Non-pigmented ciliary epithelial cell (primary cell): ENCODE measurements at regions not wholly inside any gene's neighbourhood (a gene's known extent, or its start where the extent isn't known, plus 50 kb on each side); places are given as distances from the start of the nearest gene placed in this dataset.
"Not testable (repeated sequence)": the region's sequence is repeated elsewhere in the genome, so short reads cannot be mapped to it uniquely, and the experiment has no call there.

ENCODE experiments used
- DNase-seq: peaks from one replicate; pipeline ENCODE4 v3.0.0-alpha.2; 2010; ENCODE audit warnings: low read depth

DNA sequence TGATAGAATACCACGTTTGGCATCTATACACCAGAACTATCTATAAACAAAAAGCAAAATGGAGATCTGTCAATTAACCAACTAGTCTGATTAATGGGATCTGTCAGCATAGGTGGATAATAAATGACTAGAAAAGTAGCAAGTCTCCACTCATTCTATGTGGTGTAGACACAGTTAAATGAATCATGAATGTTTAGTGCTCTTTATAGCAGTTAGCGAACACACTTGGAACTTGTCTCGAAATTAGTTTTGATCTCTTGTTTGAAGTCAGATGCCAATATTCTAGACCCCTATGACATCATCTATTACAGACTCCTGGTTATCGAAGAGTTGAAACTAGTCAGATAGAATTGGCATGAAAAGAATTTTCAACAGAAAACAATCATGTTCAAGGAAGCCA lies 259.7 kb downstream of the AHR start:
- DNase-seq = no peak

DNA sequence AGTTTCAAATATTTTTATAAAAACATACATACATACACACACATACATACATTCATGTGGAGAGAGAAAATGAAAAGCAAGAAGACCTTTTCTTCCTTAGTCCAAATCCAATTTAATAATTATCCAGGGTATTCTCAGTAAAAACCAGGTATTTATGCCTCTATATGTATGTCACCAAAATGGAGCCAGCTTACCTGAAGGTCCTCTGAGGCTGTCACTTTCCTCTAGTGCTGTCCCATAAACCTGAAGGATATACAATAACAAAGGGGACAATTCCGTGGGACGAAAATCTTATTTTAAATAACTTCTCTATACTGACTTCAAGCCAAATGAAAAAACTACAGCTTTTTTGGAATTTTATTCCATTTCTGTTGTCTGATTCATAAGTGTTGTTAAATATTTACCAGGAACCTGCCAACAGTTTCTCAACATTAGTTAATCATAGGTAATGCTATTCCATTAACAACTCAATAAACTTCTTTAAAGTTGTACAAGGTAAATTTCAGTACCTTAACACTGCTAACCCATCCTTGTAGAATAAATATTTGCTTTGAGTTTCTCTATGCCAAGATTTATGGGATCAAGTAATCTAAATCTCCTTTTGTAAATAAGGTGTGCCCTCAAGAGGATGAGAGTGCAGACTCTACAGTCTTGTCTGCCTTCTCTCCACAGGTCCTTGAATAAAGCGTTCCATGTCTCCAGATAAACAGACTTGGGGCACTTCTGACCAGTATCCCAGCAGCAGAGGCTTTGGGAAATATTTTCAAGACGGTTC lies 260.3 kb downstream of the AHR start:
- DNase-seq = no peak

DNA sequence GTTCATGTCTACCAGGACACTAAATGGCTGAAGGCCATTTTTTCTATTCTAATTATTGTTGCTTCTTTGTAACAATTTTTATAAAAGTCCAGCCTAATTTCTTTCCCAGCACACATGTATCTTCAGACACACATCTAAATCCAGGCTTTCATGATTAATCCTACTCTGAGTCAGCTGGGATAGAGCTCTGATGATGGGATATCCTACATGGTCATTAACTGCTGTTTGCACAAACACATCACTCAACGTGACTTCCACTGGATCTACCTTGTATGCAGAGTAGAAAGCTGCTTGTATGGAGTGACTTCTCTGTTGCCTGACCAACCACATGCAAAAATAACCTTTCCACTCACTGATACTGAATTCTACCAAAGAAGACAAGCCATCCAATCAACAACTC lies 260.9 kb downstream of the AHR start:
- DNase-seq = no peak

DNA sequence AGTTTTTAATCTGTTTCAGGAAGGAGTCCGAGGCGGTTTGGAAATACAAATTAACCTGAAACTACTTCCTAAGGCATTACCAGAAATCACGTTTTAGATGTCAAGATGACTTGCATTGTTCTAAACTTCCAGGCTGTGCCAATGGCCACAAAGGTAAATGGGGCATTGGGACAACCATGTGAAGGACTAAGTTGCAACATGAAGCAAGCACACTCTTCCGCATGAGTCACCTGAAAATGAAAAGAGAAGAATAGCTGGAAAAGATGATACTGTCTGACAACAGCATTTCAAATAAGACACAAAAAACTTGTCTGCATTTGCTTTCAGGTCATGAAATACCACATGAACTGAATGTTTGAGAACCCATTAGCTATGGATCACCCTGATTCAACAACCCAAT lies 262.1 kb downstream of the AHR start:
- DNase-seq = no peak

DNA sequence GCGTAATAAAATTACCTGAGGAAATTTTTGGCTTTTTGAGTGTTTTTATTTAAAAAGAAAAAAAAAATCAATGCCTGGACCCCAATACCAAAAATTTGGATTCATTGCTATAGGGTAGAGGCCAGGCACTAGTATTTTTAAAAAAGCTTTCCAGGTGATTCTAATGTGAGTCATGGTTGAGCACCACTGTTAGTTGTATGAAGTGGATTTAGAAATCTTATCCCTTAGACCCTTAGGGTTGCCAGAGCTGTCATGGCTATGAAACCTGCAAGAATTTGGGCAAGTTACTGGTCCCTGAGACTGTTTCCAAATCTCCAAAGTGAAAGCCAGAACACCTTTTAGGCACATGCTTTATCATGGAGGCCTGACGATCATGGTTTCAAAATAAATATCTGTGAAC lies 262.5 kb downstream of the AHR start:
- no peak for DNase-seq

DNA sequence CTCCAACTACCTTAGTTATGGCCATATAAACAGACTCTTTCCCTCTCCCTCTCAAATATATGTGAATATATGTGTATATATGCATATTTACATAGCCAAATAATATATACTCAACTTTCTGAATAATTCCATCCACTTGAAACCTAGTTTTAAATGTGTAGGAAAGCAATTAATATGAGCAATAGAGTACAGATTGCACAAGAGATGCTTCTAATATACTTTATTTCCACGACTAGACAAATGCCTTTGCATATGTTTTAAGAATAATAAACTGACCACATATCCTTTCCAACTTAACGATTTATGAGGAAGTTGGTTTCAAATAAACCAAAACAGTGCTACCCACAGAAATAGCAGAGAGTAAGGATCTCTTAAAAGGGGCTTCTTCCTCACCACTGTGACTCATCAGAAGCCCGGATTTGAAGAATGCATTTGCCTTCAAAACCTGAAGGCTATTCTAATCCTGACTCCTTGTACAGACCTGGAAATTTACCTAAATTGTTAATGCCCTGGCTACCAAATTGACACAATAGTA lies 266.3 kb downstream of the AHR start:
- DNase-seq = no peak

DNA sequence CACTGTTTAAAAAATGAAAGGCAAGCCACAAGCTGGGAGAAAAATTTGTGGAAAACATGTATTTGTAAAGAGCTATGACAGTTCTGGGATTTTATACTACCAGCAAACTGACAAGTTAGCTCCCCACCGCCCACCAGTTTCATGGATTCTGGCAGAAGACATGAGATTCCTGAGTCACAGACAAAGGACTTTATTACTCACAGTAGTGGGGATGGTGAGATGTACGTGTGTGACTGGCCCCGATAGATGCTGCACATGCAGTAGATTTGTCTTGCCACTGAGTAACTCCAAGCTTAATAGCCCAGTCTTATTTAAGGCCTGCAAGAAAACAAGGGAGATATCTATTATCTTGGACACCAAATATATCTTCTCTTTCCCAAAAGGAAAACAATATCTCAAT lies 281.7 kb downstream of the AHR start:
- DNase-seq = peak; percentile 73

DNA sequence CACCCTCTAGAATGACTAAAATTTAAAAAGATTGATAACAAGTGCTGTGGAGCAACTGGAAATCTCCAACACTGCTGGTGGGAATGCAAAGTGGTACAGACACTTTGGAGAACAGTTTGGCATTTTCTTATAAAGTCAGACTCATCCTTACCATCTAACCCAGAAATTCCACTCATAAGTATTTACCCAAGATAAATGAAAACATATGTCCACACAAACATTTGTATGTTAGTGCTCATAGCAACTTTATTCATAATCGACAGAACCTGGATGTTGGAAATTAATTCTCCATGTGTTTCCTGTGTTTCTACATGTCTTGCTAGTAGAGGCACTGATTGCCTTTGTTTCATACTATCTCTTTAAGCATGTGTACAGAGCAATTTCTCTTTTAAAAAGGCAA lies 282.4 kb downstream of the AHR start:
- DNase-seq = no peak

DNA sequence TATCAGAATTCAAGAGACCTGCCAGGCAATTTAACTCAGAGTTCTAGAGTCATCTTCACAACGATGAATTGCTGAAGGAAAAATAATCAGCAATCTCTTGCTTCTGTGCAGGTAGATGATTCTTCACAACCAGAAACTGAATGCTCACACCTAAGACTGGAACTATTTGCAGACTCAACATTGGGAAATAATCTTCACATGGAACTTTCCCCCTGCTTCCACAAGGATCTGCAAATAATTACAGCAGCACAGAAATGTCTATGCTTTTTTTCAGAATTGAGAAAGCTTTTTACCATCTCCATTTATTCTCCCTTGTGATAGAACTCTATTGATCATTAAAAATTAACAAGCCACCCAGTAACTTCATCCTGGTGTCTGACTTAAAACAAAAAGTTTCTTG lies 282.8 kb downstream of the AHR start:
- DNase-seq = no peak

DNA sequence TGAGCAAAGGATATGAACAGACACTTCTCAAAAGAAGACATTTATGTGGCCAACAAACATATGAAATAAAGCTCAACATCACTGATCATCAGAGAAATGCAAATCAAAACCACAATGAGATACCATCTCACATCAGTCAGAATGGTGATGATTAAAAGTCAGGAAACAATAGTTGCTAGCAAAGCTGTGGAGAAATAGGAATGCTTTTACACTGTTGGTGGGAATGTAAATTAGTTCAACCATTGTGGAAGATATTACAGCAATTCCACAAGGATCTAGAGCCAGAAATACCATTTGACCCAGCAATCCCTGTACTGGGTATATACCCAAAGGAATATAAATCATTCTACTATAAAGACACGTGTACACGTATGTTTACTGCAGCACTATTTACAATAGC lies 284.2 kb downstream of the AHR start:
- DNase-seq = not testable (repeated sequence)

DNA sequence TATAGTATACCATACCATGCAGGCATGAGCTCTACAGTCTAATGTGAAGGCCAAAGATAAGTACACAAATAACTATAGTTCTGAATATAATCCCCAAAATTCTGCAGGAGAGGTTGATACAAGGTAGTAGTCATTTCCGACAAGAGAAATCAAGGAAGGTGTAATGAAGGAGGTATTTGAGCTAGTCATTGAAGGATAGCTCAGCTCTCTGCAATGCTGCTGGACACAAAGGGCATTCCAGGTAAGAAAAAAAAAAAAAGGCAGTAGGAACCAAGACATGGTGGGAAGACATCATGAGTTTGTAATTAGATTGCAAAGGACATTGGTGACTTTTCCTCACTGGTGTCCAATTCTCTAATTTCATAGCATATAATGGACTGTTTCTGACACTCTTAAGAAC lies 285.3 kb downstream of the AHR start:
- DNase-seq = no peak

DNA sequence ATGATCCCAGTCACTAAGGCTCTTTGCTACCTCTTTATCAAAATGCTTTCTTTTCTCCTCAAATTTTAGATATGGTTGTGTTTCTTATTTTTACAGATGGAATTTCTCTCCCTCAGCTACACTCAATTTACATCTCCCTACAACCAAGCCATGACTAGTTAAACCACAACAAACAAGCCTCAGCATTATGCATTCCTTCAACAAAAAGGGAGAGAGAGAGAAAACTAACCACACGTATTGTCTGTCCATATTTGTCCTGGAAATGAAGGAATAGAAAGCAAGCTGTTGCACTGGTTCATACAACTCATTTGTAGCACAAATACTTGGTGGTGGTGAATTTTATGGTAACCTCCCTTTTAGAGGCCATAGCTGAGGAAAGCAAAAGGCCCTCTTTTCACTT lies 286.4 kb downstream of the AHR start:
- peak; percentile 46 for DNase-seq

DNA sequence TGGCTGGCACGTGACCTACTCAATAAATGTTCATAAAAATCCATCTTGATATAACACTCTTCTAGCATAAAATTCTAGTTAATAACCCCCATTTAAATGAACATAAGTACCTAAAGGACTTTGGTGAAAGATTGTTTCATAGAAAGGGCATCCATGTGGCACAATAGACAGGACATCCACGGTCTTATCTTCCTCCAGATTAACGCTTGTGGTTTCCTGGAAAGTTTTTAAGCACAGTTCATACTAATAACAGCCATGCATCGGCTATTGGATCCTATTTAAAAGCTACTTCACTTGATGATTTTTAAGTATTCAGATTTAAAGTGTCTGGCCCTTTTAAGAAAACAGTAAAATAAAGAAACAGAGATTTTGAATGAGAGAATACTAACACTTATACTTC lies 288.3 kb downstream of the AHR start:
- no peak for DNase-seq

DNA sequence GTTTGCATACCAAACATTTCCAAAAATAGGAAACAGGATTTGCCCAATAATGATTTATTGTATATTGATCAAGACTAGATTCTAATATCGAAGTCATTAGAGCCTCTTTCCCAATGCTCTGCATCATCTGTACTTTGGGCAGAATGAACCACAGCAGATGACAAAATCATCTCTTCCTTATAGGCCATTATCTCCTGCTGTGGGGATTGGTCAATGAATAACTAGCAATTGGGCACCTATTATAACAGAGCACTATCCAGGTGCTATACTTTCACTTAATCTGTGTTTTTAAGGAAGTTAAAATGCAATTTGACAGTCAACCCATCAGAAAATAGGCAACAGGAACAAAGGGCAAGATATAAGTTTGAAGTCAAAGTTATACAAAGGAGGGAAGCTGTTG lies 290.3 kb downstream of the AHR start:
- no peak for DNase-seq

DNA sequence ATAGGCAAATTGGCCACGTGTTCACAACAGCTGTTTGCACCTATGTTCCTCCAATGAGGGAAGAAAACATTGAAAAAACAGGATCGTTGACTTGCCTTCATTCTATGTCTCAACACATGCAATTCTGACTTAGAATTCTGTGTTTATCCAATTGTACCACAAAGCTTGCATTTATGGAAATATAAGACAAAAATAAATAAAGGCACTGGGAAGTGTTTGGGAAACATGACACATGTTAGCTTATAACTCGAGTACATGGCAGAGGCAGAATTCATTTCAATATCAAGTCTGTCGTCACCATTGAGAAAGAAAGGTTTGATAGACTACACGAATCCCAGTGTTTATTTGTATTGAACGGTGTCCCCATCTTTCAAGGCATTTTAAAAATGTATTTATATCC lies 291.2 kb downstream of the AHR start:
- DNase-seq = no peak

DNA sequence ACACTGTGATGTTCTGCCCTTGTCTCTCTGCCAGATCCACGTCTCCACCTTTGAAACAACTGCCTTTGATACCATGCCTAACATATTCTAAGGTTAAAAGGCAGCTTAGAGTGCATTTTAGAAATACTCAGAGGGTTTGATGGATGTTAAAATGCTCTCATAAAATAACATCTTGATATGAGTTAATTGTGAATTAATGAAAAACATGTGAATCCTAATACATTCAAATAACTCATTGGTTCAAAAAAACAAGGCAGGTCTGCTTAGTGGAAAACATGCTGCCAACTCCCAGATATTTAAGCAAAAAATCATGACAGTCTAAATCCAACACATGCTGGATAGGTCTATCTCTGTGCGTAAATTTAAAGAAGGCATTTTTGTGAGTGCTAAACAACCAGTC lies 291.8 kb downstream of the AHR start:
- DNase-seq = no peak

DNA sequence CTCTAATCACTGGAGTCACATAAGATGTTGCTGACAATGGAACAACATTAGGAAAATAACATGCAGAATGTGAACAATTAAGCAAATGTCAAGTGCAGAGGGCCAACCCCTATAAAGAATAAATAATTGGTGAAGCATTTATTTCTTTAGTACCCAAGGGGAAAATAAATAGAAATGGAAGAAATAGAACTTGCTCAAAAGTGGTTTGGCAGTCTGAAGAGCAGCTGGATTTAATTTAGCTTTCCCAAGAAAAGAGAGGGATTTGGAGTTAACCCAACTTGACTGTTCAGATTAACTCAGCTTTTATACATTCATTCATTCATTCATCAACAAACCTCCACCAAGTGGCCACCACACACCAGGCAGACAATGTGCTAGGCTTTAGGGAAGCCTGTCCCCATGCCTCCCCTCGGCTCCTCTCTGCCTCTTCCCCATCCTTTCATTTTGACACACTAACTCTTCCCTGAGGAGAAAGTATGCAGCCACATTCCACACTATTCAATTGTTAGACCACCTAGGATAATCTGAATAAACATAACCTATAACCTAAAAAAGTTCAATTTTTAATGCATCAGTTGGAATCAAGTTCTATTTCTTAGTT lies 295.5 kb downstream of the AHR start:
- no peak for DNase-seq

DNA sequence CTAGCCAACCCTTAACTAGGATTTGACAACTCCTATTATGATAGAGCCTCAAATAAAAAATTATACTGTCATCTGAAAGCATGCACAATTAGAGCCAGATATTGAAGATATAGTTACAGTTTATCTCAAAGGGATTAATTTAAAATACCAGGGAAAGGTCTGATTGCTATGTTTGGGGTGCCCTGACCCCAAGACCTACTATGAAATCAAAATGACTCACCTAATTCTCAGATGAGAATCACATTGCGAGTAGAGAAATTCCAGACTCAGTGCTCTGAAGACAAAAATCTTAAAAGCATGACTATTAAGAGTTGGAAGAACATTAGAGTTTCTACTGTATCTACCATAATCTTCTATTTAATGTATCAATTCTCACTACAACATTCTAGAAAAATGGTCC lies 297.1 kb downstream of the AHR start:
- no peak for DNase-seq

DNA sequence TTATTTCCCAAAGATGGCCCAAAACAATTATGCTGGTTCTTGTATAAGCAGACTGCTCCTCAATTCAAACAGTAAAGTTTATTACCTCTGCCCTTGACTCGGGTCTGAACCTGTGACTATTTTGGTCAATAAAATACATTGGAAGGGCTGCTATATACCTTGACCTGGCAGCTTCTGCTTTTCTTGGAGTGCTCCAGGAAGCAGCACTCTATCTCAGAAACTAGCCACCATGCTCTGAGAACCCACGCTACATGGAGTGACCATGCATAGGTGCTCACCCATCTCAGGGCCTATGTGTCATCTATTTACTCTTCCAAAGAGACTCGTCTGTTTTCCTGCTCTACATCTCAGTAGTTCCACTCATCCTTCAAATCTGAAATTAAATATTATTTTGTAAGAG lies 299.9 kb downstream of the AHR start:
- no peak for DNase-seq

DNA sequence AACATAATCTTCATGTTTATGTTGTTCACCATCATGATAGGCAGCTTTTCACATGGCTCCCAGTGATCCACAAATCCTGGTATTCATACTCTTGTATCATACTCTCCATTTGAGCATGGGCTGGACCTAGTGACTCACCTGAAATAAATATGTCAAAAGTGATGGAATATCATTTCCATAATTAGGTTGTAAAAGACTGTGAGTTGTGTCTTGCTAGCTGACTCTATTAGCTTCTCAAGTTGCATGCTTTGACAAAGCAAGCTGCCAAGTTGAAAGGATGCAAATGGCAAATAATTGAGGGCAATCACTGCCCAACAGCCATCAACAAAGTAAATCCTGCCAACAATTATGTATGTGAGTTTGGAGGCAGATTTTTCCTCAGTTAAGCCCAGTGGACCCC lies 300.4 kb downstream of the AHR start:
- no peak for DNase-seq

DNA sequence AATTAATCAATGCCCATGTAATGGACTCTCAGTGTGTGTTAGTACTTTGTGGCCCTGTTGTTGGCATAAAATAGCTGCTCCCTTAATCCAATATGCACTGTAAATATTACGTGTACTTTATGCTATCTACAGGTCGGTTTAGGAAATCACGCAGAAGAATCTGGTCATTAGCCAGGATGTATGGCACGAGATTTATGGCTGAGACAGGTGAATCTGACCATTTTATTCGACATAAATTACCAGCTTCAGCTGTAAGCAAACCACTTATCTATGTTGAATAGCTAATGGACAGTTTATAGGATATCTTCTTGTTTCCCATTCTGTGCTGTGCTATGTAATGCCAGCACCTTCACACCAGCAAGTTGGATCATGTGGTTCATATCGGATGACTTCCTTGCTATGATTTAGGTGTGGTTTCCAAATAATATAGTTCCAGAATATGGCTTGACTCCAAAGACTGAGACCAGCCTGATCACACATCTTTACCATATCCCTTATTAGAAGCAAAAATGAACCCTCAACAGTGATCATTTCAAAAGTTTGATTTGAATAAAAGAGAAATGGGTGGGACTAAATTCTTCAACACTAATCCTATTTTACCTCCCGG lies 301.4 kb downstream of the AHR start:
- DNase-seq = no peak

DNA sequence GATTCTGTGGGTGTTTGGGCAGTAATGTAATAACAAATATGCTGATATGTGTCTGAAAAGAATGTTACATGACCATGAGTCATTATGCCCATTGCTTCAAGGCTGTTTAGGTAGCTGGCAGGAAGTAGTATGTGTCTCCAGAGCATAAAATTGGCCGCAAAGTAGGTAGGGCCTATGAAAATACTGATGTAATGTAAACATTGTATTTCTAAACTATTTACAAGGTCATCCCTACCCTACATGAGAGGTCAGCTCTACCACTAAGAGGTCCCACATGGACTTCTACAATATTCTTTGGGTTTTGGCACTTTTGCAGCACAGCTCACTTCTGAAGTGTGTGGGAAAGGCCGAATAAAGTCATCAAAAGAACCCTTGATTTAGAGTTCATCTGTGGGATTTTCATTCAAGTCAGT lies 301.9 kb downstream of the AHR start:
- peak; percentile 93 for DNase-seq

DNA sequence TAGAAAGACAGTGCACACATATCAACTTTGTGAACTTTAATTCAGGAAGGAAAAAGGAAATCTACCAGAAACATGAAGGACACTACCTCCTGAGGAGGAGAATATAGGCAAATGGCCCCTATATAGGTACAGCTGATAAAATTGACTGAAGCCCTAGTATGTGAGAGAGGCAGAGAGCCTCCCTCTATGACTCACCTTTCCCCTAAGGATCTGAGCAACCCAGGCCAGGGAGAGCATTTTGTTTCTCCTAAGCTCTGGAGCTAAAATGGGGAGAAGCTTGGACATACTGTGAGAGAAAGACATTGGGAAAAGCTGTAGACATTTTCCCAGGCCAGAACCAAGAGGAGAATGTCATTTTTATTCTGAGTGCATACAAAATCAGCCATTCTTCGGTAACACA lies 303.5 kb downstream of the AHR start:
- DNase-seq = no peak
